ENCODE measurements at regions not wholly inside any gene's neighbourhood (a gene's known extent, or its start where the extent isn't known, plus 50 kb on each side); places are given as distances from the start of the nearest gene placed in this dataset.

GRCh38 chr2:76378140-76378539 is 667.4 kb upstream of the GCFC2 start:
- DNase-seq (ENCODE audit: extremely low read depth, low read depth), result no peak
- TF ChIP-seq CTCF (IDR thresholded peaks at IDR 0.05; ENCODE audit: low read depth, low read length), result no peak

GRCh38 chr2:76341439-76341838 is 630.7 kb upstream of the GCFC2 start:
- TF ChIP-seq CTCF (IDR thresholded peaks at IDR 0.05; ENCODE audit: low read depth, low read length), result no peak
- DNase-seq (ENCODE audit: extremely low read depth, low read depth), result no peak

GRCh38 chr2:76332871-76333270 is 622.2 kb upstream of the GCFC2 start:
- no peak for TF ChIP-seq CTCF (IDR thresholded peaks at IDR 0.05; ENCODE audit: low read depth, low read length)
- DNase-seq (ENCODE audit: extremely low read depth, low read depth), result no peak

- no peak for DNase-seq (ENCODE audit: extremely low read depth, low read depth)
- TF ChIP-seq CTCF (IDR thresholded peaks at IDR 0.05; ENCODE audit: low read depth, low read length), result no peak
These were observed 620.1 kb upstream of the GCFC2 start for GRCh38 chr2:76330865-76331264.

- TF ChIP-seq CTCF (IDR thresholded peaks at IDR 0.05; ENCODE audit: low read depth, low read length), result no peak
- no peak for DNase-seq (ENCODE audit: extremely low read depth, low read depth)
These were observed 615.9 kb upstream of the GCFC2 start for GRCh38 chr2:76326636-76327035.

- no peak for TF ChIP-seq CTCF (IDR thresholded peaks at IDR 0.05; ENCODE audit: low read depth, low read length)
These were observed 612.7 kb upstream of the GCFC2 start for GRCh38 chr2:76323381-76323780.

GRCh38 chr2:76320716-76321115 is 610.0 kb upstream of the GCFC2 start:
- no peak for TF ChIP-seq CTCF (IDR thresholded peaks at IDR 0.05; ENCODE audit: low read depth, low read length)
- DNase-seq (ENCODE audit: extremely low read depth, low read depth), result no peak

More at GRCh38 chr2:76323381-76323780, 612.7 kb upstream of the GCFC2 start:
- DNase-seq (ENCODE audit: extremely low read depth, low read depth), result no peak
